Endothelial cell of umbilical vein (primary cell): ENCODE measurements at regions not wholly inside any gene's neighbourhood (a gene's known extent, or its start where the extent isn't known, plus 50 kb on each side); places are given as distances from the start of the nearest gene placed in this dataset.

Experiments used
- BruUV-seq: library from RNA; stranded (reverse); fragments of 400-500 nt; replicated peaks from 2 replicates; lab custom pipeline; 2021; lab: Mats Ljungman, UMichigan
- CTCF ChIA-PET: fragments of 300-600, 350-600 bp; sonication (Branson Sonifier 250); formaldehyde crosslinking; loops from one replicate; lab custom pipeline; 2021; ENCODE audit warnings: antibody characterized with exemption, inconsistent platforms; lab: Charles Lee
- POLR2A ChIA-PET: fragments of 300-600, 350-600 bp; sonication (Branson Sonifier 250); formaldehyde crosslinking; loops from one replicate; lab custom pipeline; 2021; ENCODE audit warnings: antibody characterized with exemption, inconsistent platforms; lab: Charles Lee
- DNase-seq: peaks from one replicate; pipeline ENCODE4 v3.0.0-alpha.2; 2011; ENCODE audit warnings: low read depth, low spot score
- FAIRE-seq: peaks from 2 replicates; lab custom pipeline; 2011; peaks lifted over from hg19 to GRCh38; lab: Jason Lieb, UNC
- H2AFZ ChIP-seq: 2 replicates; pipeline ENCODE4 v1.6.0; 2012; ENCODE audit warnings: low read depth, low read length, control low read depth, inconsistent platforms
- H3K27ac ChIP-seq: 2 replicates; pipeline ENCODE4 v1.5.1; 2011; ENCODE audit warnings: low read depth, mild to moderate bottlenecking, control low read depth, low read length, moderate library complexity; ENCODE audit not compliant: insufficient read depth
- H3K27me3 ChIP-seq, 2 experiments: 2 replicates each; pipeline versions ENCODE4 v1.6.0 to v1.6.1; 2011; ENCODE audit warnings: low read length in 2 of 2, mixed read lengths in 1 of 2; ENCODE audit not compliant: control insufficient read depth in 2 of 2, insufficient read depth in 2 of 2
- H3K36me3 ChIP-seq, 2 experiments: 2 replicates in 1 of 2; 3 replicates in 1 of 2; pipeline ENCODE4 v1.5.1; 2011; ENCODE audit warnings: low read length in 2 of 2, mild to moderate bottlenecking in 1 of 2, moderate library complexity in 1 of 2; ENCODE audit not compliant: control insufficient read depth in 2 of 2, insufficient read depth in 2 of 2; ENCODE audit errors: extremely low read depth in 1 of 2
- H3K4me1 ChIP-seq: 3 replicates; pipeline ENCODE4 v1.5.1; 2011; ENCODE audit warnings: mild to moderate bottlenecking, low read length; ENCODE audit not compliant: control insufficient read depth, insufficient read depth; ENCODE audit errors: extremely low read depth
- H3K4me2 ChIP-seq: 2 replicates; pipeline ENCODE4 v1.6.1; 2011; ENCODE audit warnings: low read length, control low read depth, mixed read lengths; ENCODE audit not compliant: insufficient read depth
- H3K4me3 ChIP-seq, 3 experiments: fragments of 200-600 bp in 1 of 3; sonication (generic), shearing (Covaris generic) in 1 of 3; replicated peaks in 1 of 3; 2 replicates each; pipeline ENCODE4 v1.5.1; 2011 to 2016; ENCODE audit warnings: control low read depth in 3 of 3, low read length in 3 of 3, mild to moderate bottlenecking in 2 of 3, inconsistent platforms in 1 of 3, low read depth in 1 of 3, moderate library complexity in 1 of 3; ENCODE audit not compliant: insufficient read depth in 1 of 3
- H3K79me2 ChIP-seq: 2 replicates; pipeline ENCODE4 v1.6.0; 2012; ENCODE audit warnings: low read length, inconsistent platforms; ENCODE audit not compliant: control insufficient read depth, insufficient read depth
- H3K9ac ChIP-seq: replicated peaks from 2 replicates; pipeline ENCODE3; 2011; ENCODE audit warnings: low read length, control low read depth; ENCODE audit not compliant: insufficient read depth; ENCODE audit errors: extremely low read depth
- H3K9me1 ChIP-seq: replicated peaks from 3 replicates; pipeline ENCODE4 v1.6.0; 2011; ENCODE audit warnings: mild to moderate bottlenecking, low read length; ENCODE audit not compliant: control insufficient read depth, insufficient read depth; ENCODE audit errors: extremely low read depth
- H3K9me3 ChIP-seq: replicated peaks from 2 replicates; pipeline ENCODE4 v1.5.1; 2012; ENCODE audit warnings: low read length, inconsistent platforms; ENCODE audit not compliant: control insufficient read depth, insufficient read depth
- H4K20me1 ChIP-seq: replicated peaks from 2 replicates; pipeline ENCODE3; 2011; ENCODE audit warnings: mild to moderate bottlenecking, low read length; ENCODE audit not compliant: control insufficient read depth, insufficient read depth; ENCODE audit errors: extremely low read depth
- CTCF ChIP-seq, 2 donors: IDR thresholded peaks; 1 replicate in 1 of 2; 2 replicates in 1 of 2; pipeline ENCODE4 v1.5.1; 2011; ENCODE audit warnings: low read length in 2 of 2, mild to moderate bottlenecking in 2 of 2, moderate library complexity in 2 of 2, control low read depth in 1 of 2, inconsistent platforms in 1 of 2, low read depth in 1 of 2; ENCODE audit not compliant: insufficient read depth in 1 of 2; ENCODE audit errors: extremely low read depth in 1 of 2
- EZH2 ChIP-seq: IDR thresholded peaks from 2 replicates; pipeline ENCODE4 v1.6.1; 2012; ENCODE audit warnings: borderline replicate concordance, low read depth, mild to moderate bottlenecking, moderate library complexity, low read length, inconsistent platforms; ENCODE audit not compliant: severe bottlenecking
- FOS ChIP-seq: IDR thresholded peaks from 2 replicates; pipeline ENCODE4 v1.6.1; 2011; ENCODE audit warnings: mild to moderate bottlenecking, low read length, moderate library complexity, borderline replicate concordance; ENCODE audit not compliant: insufficient read depth
- GATA2 ChIP-seq: IDR thresholded peaks from 2 replicates; pipeline ENCODE4 v1.7.0; 2011; ENCODE audit warnings: low read depth, mild to moderate bottlenecking, moderate library complexity, mixed read lengths, low read length; ENCODE audit not compliant: insufficient read length, insufficient read depth
- JUN ChIP-seq: IDR thresholded peaks from 2 replicates; pipeline ENCODE4 v1.6.1; 2011; ENCODE audit warnings: borderline replicate concordance, low read depth; ENCODE audit not compliant: insufficient read length, insufficient read depth
- MAX ChIP-seq: IDR thresholded peaks from 2 replicates; pipeline ENCODE4 v1.6.1; 2011; ENCODE audit not compliant: insufficient read depth, insufficient read length
- MYC ChIP-seq: IDR thresholded peaks from one replicate; pipeline ENCODE4 v1.6.1; 2011; ENCODE audit warnings: mild to moderate bottlenecking, low read depth, low read length
- POLR2A ChIP-seq: IDR thresholded peaks from 2 replicates; pipeline ENCODE4 v1.6.1; 2012; ENCODE audit warnings: low read depth, mild to moderate bottlenecking, control low read depth, low read length
- POLR2AphosphoS5 ChIP-seq: IDR thresholded peaks from 2 replicates; pipeline ENCODE4 v1.6.1; 2012; ENCODE audit warnings: low read depth, mild to moderate bottlenecking, control low read depth, low read length, moderate library complexity; ENCODE audit not compliant: insufficient read depth
- dilution Hi-C: fragments of 300-500 bp; cut with MboI; formaldehyde crosslinking; loops from one replicate; pipeline ENCODE4 v1.15.0; 2019; ENCODE audit warnings: low sequenced_read_pairs; ENCODE audit not compliant: extremely low pct_ligation_motif_present
- intact Hi-C: fragments of 100-400 bp; cut with micrococcal nuclease; formaldehyde crosslinking; loops from one replicate; pipeline ENCODE4 v1.10.0; 2022

- Histone ChIP-seq H3K27ac (no peak overlapping the region), H3K79me2 (no peaks in the 10 kb centered on the region), H3K4me3 (no peak overlapping the region), H3K36me3 (no peaks in the 10 kb centered on the region), H3K9me1 (no peaks in the 10 kb centered on the region), H3K27me3 (no peaks in the 10 kb centered on the region), H2AFZ (no peak overlapping the region), H3K4me2 (no peak overlapping the region), H3K9ac (no peak overlapping the region), H4K20me1 (no peaks in the 10 kb centered on the region), H3K9me3 (no peaks in the 10 kb centered on the region), H3K4me1 (no peaks in the 10 kb centered on the region)
- TF ChIP-seq MAX (no peak), GATA2 (no peak), JUN (no peak), EZH2 (no peak), CTCF (IDR thresholded peaks at IDR 0.05; ENCODE audit: extremely low read depth in 1 of 2, insufficient read depth in 1 of 2, low read depth in 1 of 2, low read length in 2 of 2) (no peak), POLR2A (no peak), MYC (no peak), FOS (no peak), POLR2AphosphoS5 (no peak)
- no peak for DNase-seq
- no peak for FAIRE-seq
- BruUV-seq = no TSS peak
- intact Hi-C loops (no loop called here), dilution Hi-C loops (no loop called here)
- ChIA-PET POLR2A (no interaction called here), CTCF (no interaction called here)
These were observed 763.5 kb downstream of the SUCLG1 start for GRCh38 chr2:83695530-83695929.
